H1 (cell line): ENCODE measurements at regions not wholly inside any gene's neighbourhood (a gene's known extent, or its start where the extent isn't known, plus 50 kb on each side); places are given as distances from the start of the nearest gene placed in this dataset.

Experiments used
- BACH1 ChIP-seq: IDR thresholded peaks from 2 replicates; pipeline ENCODE4 v1.6.1; 2012; ENCODE audit warnings: low read length, improper control_type of control experiment
- CBX5 ChIP-seq: fragments of 300-800, 300-1000 bp; sonication (generic); IDR thresholded peaks from 2 replicates; pipeline ENCODE4 v1.7.1; 2016; ENCODE audit warnings: antibody characterized with exemption, low read length, low read depth
- CREB1 ChIP-seq: IDR thresholded peaks from 2 replicates; pipeline ENCODE4 v1.6.1; 2012; ENCODE audit warnings: inconsistent platforms
- EZH2 ChIP-seq: fragments of 200-600 bp; sonication (generic); IDR thresholded peaks from 2 replicates; pipeline ENCODE4 v1.7.1; 2012; ENCODE audit warnings: low read depth, mild to moderate bottlenecking, moderate library complexity, low read length, inconsistent platforms; ENCODE audit not compliant: severe bottlenecking
- GABPA ChIP-seq: IDR thresholded peaks from 2 replicates; pipeline ENCODE4 v1.6.1; 2011; ENCODE audit warnings: mild to moderate bottlenecking, low read length, moderate library complexity, borderline replicate concordance; ENCODE audit not compliant: insufficient read depth
- KDM5A ChIP-seq: fragments of 200-600 bp; IDR thresholded peaks from 2 replicates; pipeline ENCODE4 v1.7.1; 2012; ENCODE audit warnings: mild to moderate bottlenecking, low read length, inconsistent platforms, mixed read lengths
- PHF8 ChIP-seq: fragments of 200-600 bp; sonication (generic); conservative IDR thresholded peaks from 2 replicates; pipeline ENCODE4 v1.7.1; 2012; ENCODE audit warnings: low read depth, mild to moderate bottlenecking, inconsistent platforms, low read length, moderate library complexity
- SAP30 ChIP-seq: fragments of 300-600 bp; sonication (generic); IDR thresholded peaks from 2 replicates; pipeline ENCODE4 v1.7.1; 2012; ENCODE audit warnings: low read length, moderate library complexity, mild to moderate bottlenecking, inconsistent platforms; ENCODE audit not compliant: insufficient read depth, insufficient replicate concordance
- TEAD4 ChIP-seq: IDR thresholded peaks from 2 replicates; pipeline ENCODE4 v1.6.1; 2012; ENCODE audit warnings: low read depth, low read length, inconsistent platforms, mixed read lengths
- TF ChIP-seq, protein P1 (sequence below): IDR thresholded peaks from 2 replicates; pipeline ENCODE4 v1.6.1; 2011; ENCODE audit warnings: low read length, improper control_type of control experiment

DNA sequence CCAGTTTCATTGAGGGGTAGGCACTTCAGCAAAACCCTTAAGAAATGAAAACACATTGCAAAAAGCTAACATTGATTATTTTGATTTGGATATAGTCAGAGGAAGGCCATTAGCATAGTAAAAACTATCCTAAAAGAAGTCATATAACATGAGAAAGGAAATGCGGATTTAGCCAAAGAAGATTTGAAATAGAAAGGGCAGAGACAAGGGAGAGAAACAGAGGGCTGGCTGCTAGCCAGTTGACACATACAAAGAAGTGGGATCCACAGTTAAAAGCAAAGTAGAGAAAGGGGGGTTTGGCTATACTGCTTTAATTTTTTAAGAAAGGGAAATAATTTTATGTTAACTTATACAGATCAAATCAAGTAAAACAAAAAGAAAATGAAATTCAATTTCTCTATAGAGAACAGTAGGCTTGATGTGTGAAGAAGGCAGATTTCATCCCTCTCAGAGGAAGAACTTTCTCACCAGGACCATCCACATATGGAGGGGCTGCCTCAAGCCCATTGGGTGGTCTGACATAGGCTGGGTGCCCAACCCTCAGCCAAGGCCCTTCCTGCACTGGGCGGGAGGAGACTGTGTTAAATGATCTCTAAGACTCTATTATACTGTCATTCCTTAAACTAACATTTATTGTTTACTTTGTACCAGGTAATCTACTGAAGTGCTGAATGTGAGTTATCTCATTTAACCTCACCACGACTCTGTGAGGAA is 420.3 kb downstream of the CCDC91 start (continued):
- TF ChIP-seq, protein P1, sequence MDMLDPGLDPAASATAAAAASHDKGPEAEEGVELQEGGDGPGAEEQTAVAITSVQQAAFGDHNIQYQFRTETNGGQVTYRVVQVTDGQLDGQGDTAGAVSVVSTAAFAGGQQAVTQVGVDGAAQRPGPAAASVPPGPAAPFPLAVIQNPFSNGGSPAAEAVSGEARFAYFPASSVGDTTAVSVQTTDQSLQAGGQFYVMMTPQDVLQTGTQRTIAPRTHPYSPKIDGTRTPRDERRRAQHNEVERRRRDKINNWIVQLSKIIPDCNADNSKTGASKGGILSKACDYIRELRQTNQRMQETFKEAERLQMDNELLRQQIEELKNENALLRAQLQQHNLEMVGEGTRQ = no peak
- TF ChIP-seq KDM5A (no peak), SAP30 (no peak), TEAD4 (no peak), GABPA (no peak), CBX5 (no peak), BACH1 (no peak), CREB1 (no peak), EZH2 (no peak), PHF8 (no peak)
